Activated naive CD4-positive, alpha-beta T cell treated with anti-CD3 and anti-CD28 coated beads, Interleukin-2, amount 50 U/mL, for 72 hours (primary cell): ENCODE measurements at regions not wholly inside any gene's neighbourhood (a gene's known extent, or its start where the extent isn't known, plus 50 kb on each side); places are given as distances from the start of the nearest gene placed in this dataset.
"Not testable (repeated sequence)": the region's sequence is repeated elsewhere in the genome, so short reads cannot be mapped to it uniquely, and the experiment has no call there.

Experiments used
- ATAC-seq, 2 donors: fragments of 150-1000 bp; cut with Tn5 transposase; 2 replicates each; pipeline ENCODE4 v1.10.0; 2021; ENCODE audit warnings: mild to moderate bottlenecking in 2 of 2, moderate library complexity in 2 of 2
- DNase-seq, 2 donors: peaks; one replicate each; pipeline ENCODE4 v3.0.0; 2021 to 2022; ENCODE audit warnings: low spot score in 2 of 2
- H3K27ac Mint-ChIP-seq, 2 donors: one replicate each; pipeline ENCODE4 v1.8.0; 2022; ENCODE audit warnings: mild to moderate bottlenecking in 2 of 2, mixed read lengths in 2 of 2
- H3K36me3 Mint-ChIP-seq, 2 donors: one replicate each; pipeline ENCODE4 v1.8.0; 2022; ENCODE audit warnings: mixed read lengths in 2 of 2
- H3K9me3 Mint-ChIP-seq, 2 donors: one replicate each; pipeline ENCODE4 v1.8.0; 2022; ENCODE audit warnings: mixed read lengths in 2 of 2

- no peak overlapping the region for H3K27ac Mint-ChIP-seq
- DNase-seq (no peak), ATAC-seq (peak in 1 of 2 donors; percentile 36)
- H3K36me3 Mint-ChIP-seq: no peaks in the 10 kb centered on the region
- H3K9me3 Mint-ChIP-seq: no peaks in the 10 kb centered on the region
Measured at GRCh38 chr3:18215639-18216038, 209.5 kb downstream of the SATB1 start.

DNA sequence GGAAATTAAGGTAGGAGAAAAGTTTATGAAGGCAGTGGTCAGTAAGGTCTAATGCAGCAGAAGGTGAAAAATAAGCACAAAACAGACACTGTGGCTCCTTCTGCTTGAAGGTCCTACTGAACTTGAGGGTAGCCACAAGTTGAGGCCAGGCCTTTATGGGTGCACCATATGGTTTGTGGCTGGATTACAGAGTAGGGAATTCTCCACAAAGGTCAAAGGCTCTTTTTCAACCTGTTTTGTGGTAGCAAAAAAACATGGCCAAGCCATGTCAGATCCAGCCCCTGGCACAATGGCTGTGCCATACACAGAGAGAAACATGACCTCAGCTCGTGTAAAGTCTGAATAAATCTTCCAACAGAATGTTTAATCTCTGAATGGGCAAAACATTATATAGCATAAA lies 214.0 kb downstream of the SATB1 start:
- Mint-ChIP-seq H3K9me3 (peaks cover 3 to 4% of the 10 kb centered on the region in 2 donors), H3K27ac (no peak overlapping the region), H3K36me3 (no peaks in the 10 kb centered on the region)
- no peak for ATAC-seq
- no peak for DNase-seq

DNA sequence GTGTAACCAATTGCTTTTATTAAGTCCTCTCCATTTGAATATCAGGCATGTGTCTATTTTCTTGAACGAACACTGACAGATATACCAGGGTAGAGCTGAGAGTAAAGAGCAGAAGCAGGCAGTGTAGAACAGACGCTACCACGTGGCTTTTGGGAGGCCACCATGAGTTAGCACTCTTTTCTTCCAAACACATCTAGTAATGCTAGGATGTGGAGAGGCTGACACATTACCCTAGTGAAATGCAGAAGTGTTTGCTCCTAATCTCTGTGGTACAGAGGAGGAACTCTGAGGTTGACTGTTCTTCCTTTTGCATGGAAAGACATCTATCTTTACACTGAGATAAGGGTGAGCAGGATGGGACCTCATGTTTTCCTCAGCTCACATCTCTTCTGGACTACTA lies 216.3 kb downstream of the SATB1 start:
- no peak for DNase-seq
- H3K9me3 Mint-ChIP-seq: peaks cover 3 to 4% of the 10 kb centered on the region in 2 donors
- H3K27ac Mint-ChIP-seq: no peak overlapping the region
- no peak for ATAC-seq
- H3K36me3 Mint-ChIP-seq: no peaks in the 10 kb centered on the region

- peaks cover 3 to 4% of the 10 kb centered on the region in 2 donors for H3K9me3 Mint-ChIP-seq
- ATAC-seq (no peak), DNase-seq (no peak)
- no peaks in the 10 kb centered on the region for H3K36me3 Mint-ChIP-seq
- H3K27ac Mint-ChIP-seq: no peak overlapping the region
Measured at GRCh38 chr3:18208091-18208490, 217.0 kb downstream of the SATB1 start.

GRCh38 chr3:18207226-18207625 lies 217.9 kb downstream of the SATB1 start:
- DNase-seq (no peak), ATAC-seq (peak; percentile 52 to 92)
- peaks cover 3 to 4% of the 10 kb centered on the region in 2 donors for H3K9me3 Mint-ChIP-seq
- no peak overlapping the region for H3K27ac Mint-ChIP-seq
- H3K36me3 Mint-ChIP-seq: no peaks in the 10 kb centered on the region

GRCh38 chr3:18205701-18206100 lies 219.4 kb downstream of the SATB1 start:
- not testable (repeated sequence) for H3K27ac Mint-ChIP-seq, DNase-seq, ATAC-seq, H3K36me3 Mint-ChIP-seq, H3K9me3 Mint-ChIP-seq

DNA sequence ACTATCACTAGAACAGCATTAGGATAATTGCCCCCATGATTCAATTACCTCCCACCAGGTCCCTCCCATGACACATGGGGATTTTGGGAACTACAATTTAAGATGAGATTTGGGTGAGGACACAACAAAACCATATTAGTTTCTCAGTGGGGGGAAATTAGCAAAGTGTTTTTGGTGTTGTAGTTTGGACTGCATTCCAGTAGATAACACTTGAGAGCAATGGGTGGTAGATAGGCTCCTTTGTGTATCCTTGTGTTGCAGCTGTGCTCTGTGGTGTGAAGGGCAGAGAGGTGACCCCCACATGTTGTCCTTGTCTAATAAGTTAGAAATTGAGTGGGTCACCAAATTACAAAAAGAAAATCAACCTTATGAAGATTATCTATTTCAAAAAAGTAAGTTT lies 223.8 kb downstream of the SATB1 start:
- ATAC-seq: no peak
- H3K36me3 Mint-ChIP-seq: no peaks in the 10 kb centered on the region
- no peak overlapping the region for H3K27ac Mint-ChIP-seq
- H3K9me3 Mint-ChIP-seq: peaks cover 5 to 10% of the 10 kb centered on the region in 2 donors
- DNase-seq: no peak

DNA sequence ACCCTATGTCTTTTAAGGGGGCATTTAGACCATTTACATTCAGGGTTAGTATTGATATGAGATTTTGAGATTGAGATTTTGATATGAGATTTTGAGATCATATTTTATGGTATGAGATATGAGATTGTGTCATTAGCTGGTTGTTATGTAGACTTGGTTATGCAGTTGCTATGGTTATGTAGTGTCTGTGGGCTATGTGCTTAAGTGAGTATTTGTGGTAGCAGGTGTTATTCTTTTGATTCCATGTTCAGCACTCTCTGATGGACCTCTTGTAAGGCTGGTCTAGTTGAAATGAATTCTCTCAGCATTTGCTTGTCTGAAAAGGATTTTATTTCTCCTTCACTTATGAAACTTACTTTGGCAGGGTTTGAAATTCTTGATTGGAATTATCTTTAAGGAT lies 225.4 kb downstream of the SATB1 start:
- H3K36me3 Mint-ChIP-seq: no peaks in the 10 kb centered on the region
- H3K27ac Mint-ChIP-seq: no peak overlapping the region

GRCh38 chr3:18195836-18196235 lies 229.3 kb downstream of the SATB1 start:
- ATAC-seq: no peak
- Mint-ChIP-seq H3K9me3 (peaks cover 5 to 11% of the 10 kb centered on the region in 2 donors), H3K36me3 (no peaks in the 10 kb centered on the region), H3K27ac (no peak overlapping the region)
- no peak for DNase-seq

More for the DNA sequence above, 225.4 kb downstream of the SATB1 start:
- DNase-seq (no peak), ATAC-seq (no peak)
- peaks cover 5 to 15% of the 10 kb centered on the region in 2 donors for H3K9me3 Mint-ChIP-seq

- no peak for DNase-seq
- no peaks in the 10 kb centered on the region for H3K36me3 Mint-ChIP-seq
- H3K9me3 Mint-ChIP-seq: peaks cover under 1 to 5% of the 10 kb centered on the region in 2 donors
- ATAC-seq: no peak
- no peak overlapping the region for H3K27ac Mint-ChIP-seq
Measured at GRCh38 chr3:18194431-18194830, 230.7 kb downstream of the SATB1 start.

DNA sequence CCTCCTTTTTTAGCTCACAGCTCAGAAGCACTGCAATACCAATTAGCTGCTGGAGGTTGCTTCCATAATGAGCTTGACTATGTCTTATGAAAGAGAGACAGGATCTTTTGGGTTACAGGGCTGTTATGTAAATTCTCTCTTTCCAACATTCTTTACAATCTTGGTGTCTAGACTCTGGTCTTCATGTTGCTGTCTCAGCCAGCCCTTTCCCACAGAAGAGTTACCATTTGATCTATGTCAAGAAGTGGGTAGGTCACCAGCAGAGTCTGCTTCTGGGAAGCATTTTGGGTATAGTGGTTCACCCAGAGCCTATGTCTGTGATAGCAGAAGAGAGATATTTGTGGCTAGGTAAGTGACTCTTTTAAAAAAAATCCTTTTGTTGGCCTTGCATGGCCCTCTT lies 234.5 kb downstream of the SATB1 start:
- Mint-ChIP-seq H3K9me3 (peaks cover 0 to 5% of the 10 kb centered on the region in 2 donors), H3K27ac (no peak overlapping the region), H3K36me3 (no peaks in the 10 kb centered on the region)
- DNase-seq: no peak
- ATAC-seq: no peak

DNA sequence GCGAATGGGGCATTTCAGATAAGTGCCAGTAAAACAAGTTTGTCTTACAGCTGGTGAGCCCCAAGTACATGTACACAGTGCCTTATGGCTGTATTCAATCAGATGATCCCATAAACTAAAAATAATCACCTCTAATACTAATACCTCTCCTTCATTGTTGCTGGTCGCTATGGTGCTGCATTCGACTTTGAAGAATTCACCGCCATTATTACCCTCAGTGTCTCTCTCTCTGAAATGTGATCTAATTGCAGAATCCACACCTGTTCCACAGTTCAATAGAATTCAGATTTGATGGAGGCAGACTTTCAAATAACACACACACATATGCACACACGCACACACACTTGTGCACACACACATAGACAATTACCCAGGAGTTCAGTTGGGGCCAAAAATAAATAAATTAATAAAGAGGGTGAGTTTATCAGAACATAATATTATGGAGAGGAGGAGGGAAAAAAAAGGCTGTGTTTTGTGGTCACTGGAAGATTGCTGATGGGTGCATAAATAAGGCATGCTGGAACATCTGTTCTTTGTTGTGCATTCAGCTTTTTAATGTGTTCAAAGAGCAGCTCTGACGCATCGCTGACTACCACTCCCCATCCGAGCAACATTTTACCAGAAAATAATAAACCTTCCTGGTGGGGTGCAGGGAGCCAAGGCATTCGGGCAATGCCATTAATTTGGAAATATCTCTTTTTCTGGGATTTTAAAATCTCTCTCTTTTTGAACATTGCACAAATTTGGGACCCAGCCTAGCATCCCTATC lies 235.7 kb downstream of the SATB1 start:
- H3K36me3 Mint-ChIP-seq: no peaks in the 10 kb centered on the region
- no peaks in the 10 kb centered on the region for H3K9me3 Mint-ChIP-seq
- DNase-seq: no peak
- H3K27ac Mint-ChIP-seq: peak overlapping the region in 1 of 2 donors; percentile 13
- ATAC-seq: no peak

- H3K9me3 Mint-ChIP-seq: no peaks in the 10 kb centered on the region
- H3K36me3 Mint-ChIP-seq: no peaks in the 10 kb centered on the region
- ATAC-seq (no peak), DNase-seq (no peak)
- no peak overlapping the region for H3K27ac Mint-ChIP-seq
Measured at GRCh38 chr3:18188491-18188890, 236.6 kb downstream of the SATB1 start.

DNA sequence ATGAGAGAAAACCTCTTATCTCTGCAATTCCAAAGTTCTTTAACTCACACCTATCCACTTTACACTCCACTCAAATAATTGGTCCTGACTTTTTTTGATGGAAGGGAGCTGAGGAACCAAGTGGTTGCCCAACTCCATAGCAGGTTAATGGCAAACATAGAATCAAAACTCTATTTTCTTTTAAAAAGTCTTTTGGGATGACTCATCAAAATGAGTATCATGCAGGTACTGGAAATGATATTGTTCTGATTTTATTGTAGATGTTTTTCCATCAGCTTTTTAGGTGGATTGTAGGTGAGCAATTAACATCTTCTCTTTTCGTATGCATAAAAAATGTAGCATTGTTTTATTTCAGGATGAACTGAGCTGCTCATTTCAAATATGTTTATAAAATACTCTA lies 239.5 kb downstream of the SATB1 start:
- DNase-seq (no peak), ATAC-seq (no peak)
- H3K36me3 Mint-ChIP-seq: no peaks in the 10 kb centered on the region
- H3K27ac Mint-ChIP-seq: peak overlapping the region in 1 of 2 donors; percentile 17
- no peaks in the 10 kb centered on the region for H3K9me3 Mint-ChIP-seq

GRCh38 chr3:18182923-18183322 lies 242.2 kb downstream of the SATB1 start:
- H3K27ac Mint-ChIP-seq, ATAC-seq, H3K36me3 Mint-ChIP-seq, DNase-seq, H3K9me3 Mint-ChIP-seq: not testable (repeated sequence)

- no peaks in the 10 kb centered on the region for H3K36me3 Mint-ChIP-seq
- H3K9me3 Mint-ChIP-seq: no peaks in the 10 kb centered on the region
- H3K27ac Mint-ChIP-seq: no peak overlapping the region
- DNase-seq: no peak
- ATAC-seq: no peak
Measured at GRCh38 chr3:18179521-18179920, 245.6 kb downstream of the SATB1 start.

DNA sequence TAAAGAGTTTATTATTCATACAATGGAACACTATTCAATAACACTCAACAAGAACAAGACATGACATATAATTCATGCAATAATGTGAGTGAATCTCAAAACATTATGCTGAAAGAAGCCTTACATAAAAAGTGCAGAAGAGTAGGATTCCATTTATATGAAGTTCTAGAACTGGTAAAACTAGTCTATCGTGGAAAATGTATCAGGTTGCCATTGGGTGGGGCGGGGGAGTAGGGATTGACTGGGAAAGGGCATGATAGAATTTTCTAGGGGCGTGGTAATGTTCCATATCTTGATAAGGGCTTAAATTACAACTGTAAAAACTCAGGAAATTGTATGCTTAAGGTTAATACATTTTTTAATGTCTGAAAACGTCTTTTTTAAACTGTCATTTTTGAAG lies 247.9 kb downstream of the SATB1 start:
- H3K9me3 Mint-ChIP-seq: peaks cover 0 to 5% of the 10 kb centered on the region in 2 donors

GRCh38 chr3:18173891-18174290 lies 251.2 kb downstream of the SATB1 start:
- DNase-seq, H3K36me3 Mint-ChIP-seq, H3K27ac Mint-ChIP-seq, ATAC-seq, H3K9me3 Mint-ChIP-seq: not testable (repeated sequence)

More for the DNA sequence above, 247.9 kb downstream of the SATB1 start:
- DNase-seq (no peak), ATAC-seq (no peak)
- Mint-ChIP-seq H3K27ac (no peak overlapping the region), H3K36me3 (no peaks in the 10 kb centered on the region)
